GM12878 (cell line): ENCODE measurements at regions not wholly inside any gene's neighbourhood (a gene's known extent, or its start where the extent isn't known, plus 50 kb on each side); places are given as distances from the start of the nearest gene placed in this dataset.

ENCODE experiments used
- ATAC-seq: fragments of 200-7000 bp; cut with Tn5 transposase; 3 replicates; pipeline ENCODE4 v1.9.1; 2020; ENCODE audit warnings: mild to moderate bottlenecking, moderate library complexity
- BruUV-seq: library from RNA; stranded (reverse); fragments of 400-500 nt; replicated peaks from 2 replicates; lab custom pipeline; 2021; lab: Mats Ljungman, UMichigan
- CTCF ChIA-PET: fragments of 300-600 bp; sonication (Branson Sonifier 250); formaldehyde crosslinking; extraction: SDS; loops from one replicate; lab custom pipeline; 2021; ENCODE audit warnings: inconsistent platforms; lab: Yijun Ruan, JAX
- POLR2A ChIA-PET: fragments of 350-600 bp; formaldehyde crosslinking; extraction: SDS; loops from one replicate; lab custom pipeline; 2021; ENCODE audit warnings: inconsistent platforms; lab: Charles Lee
- RAD21 ChIA-PET: fragments of 300-600 bp; sonication (Branson Sonifier 250); formaldehyde crosslinking; loops from one replicate; lab custom pipeline; 2023; ENCODE audit warnings: antibody characterized with exemption; ENCODE audit not compliant: unreplicated experiment; lab: Charles Lee
- SMC1A ChIA-PET: fragments of 300-600 bp; sonication (Branson Sonifier 250); formaldehyde crosslinking; loops from one replicate; lab custom pipeline; 2023; ENCODE audit not compliant: unreplicated experiment, uncharacterized antibody; lab: Charles Lee
- DNase-seq: peaks from one replicate; pipeline ENCODE4 v3.0.0-alpha.2; 2011; ENCODE audit warnings: low read depth, low spot score
- FAIRE-seq: peaks from 3 replicates; lab custom pipeline; 2011; peaks lifted over from hg19 to GRCh38; lab: Jason Lieb, UNC
- H2AFZ ChIP-seq: 2 replicates; pipeline ENCODE4 v1.6.0; 2011; ENCODE audit warnings: low read depth, low read length, control low read depth; ENCODE audit not compliant: control insufficient read depth
- H3K27ac ChIP-seq: 2 replicates; pipeline ENCODE4 v1.5.1; 2011; ENCODE audit warnings: control low read depth; ENCODE audit not compliant: control insufficient read depth, insufficient read depth
- H3K27me3 ChIP-seq, 2 experiments: replicated peaks in 1 of 2; 2 replicates each; pipeline versions ENCODE4 v1.6.0 to v1.6.1; 2011; ENCODE audit warnings: low read length in 1 of 2; ENCODE audit not compliant: control insufficient read depth in 2 of 2, insufficient read depth in 2 of 2
- H3K36me3 ChIP-seq, 2 experiments: 2 replicates each; pipeline ENCODE4 v1.5.1; 2011; ENCODE audit warnings: low read length in 1 of 2; ENCODE audit not compliant: control insufficient read depth in 2 of 2, insufficient read depth in 2 of 2
- H3K4me1 ChIP-seq: 2 replicates; pipeline ENCODE4 v1.6.1; 2011; ENCODE audit warnings: mild to moderate bottlenecking, low read length, moderate library complexity, mixed read lengths; ENCODE audit not compliant: control insufficient read depth, insufficient read depth
- H3K4me2 ChIP-seq: 2 replicates; pipeline ENCODE4 v1.6.0; 2011; ENCODE audit warnings: control low read depth; ENCODE audit not compliant: control insufficient read depth, insufficient read depth
- H3K4me3 ChIP-seq: fragments of 200-600 bp; sonication (generic); 2 replicates; pipeline ENCODE4 v1.5.1; 2016
- H3K79me2 ChIP-seq: 2 replicates; pipeline ENCODE4 v1.6.0; 2011; ENCODE audit warnings: low read length; ENCODE audit not compliant: control insufficient read depth, insufficient read depth
- H3K9ac ChIP-seq: 2 replicates; pipeline ENCODE4 v1.8.0; 2011; ENCODE audit warnings: low read length, control low read depth, mixed read lengths; ENCODE audit not compliant: control insufficient read depth, insufficient read depth
- H3K9me3 ChIP-seq: replicated peaks from 3 replicates; pipeline ENCODE4 v1.5.1; 2011; ENCODE audit warnings: mild to moderate bottlenecking, low read length; ENCODE audit not compliant: control insufficient read depth, insufficient read depth
- H4K20me1 ChIP-seq: 2 replicates; pipeline ENCODE4 v1.6.0; 2011; ENCODE audit not compliant: control insufficient read depth, insufficient read depth
- DPF2 ChIP-seq: fragments of 450-650 bp; IDR thresholded peaks from 2 replicates; pipeline ENCODE4 v1.6.1; 2017; ENCODE audit warnings: mild to moderate bottlenecking
- E2F8 ChIP-seq: fragments of 450-650 bp; IDR thresholded peaks from 2 replicates; pipeline ENCODE4 v1.6.1; 2018; ENCODE audit warnings: mild to moderate bottlenecking, low read depth, moderate library complexity; ENCODE audit not compliant: partially characterized antibody
- JUND ChIP-seq: IDR thresholded peaks from 2 replicates; pipeline ENCODE4 v1.6.1; 2012; ENCODE audit warnings: low read depth, mild to moderate bottlenecking, low read length, improper control_type of control experiment, moderate library complexity
- MTA3 ChIP-seq: IDR thresholded peaks from 2 replicates; pipeline ENCODE4 v1.6.1; 2012; ENCODE audit warnings: low read length, inconsistent platforms, borderline replicate concordance
- POLR2AphosphoS2 ChIP-seq: IDR thresholded peaks from 2 replicates; pipeline ENCODE4 v1.6.1; 2011; ENCODE audit warnings: low read depth, mild to moderate bottlenecking, low read length, improper control_type of control experiment, moderate library complexity
- ZNF274 ChIP-seq: IDR thresholded peaks from one replicate; pipeline ENCODE4 v1.8.0; 2011; ENCODE audit not compliant: insufficient read length, insufficient read depth
- ZNF622 ChIP-seq: fragments of 450-650 bp; IDR thresholded peaks from 2 replicates; pipeline ENCODE4 v1.6.1; 2017; ENCODE audit warnings: mild to moderate bottlenecking, inconsistent platforms
- WGBS: methylation state at CpG from one replicate; pipeline ENCODE4 v1.1.6; 2016; ENCODE audit warnings: low lambda C conversion rate; ENCODE audit not compliant: insufficient replicate concordance, insufficient coverage; ENCODE audit errors: missing lambda C conversion rate; 5-methylcytosine and 5-hydroxymethylcytosine counted together
- in situ Hi-C: fragments of 300-500 bp; cut with MboI; formaldehyde crosslinking; loops from 9 replicates; pipeline ENCODE4 v1.14.3; 2018; ENCODE audit warnings: mixed read lengths
- intact Hi-C: fragments of 100-400 bp; cut with micrococcal nuclease; formaldehyde crosslinking; loops from one replicate; pipeline ENCODE4 v1.14.2; 2022; ENCODE audit not compliant: unreplicated experiment

GRCh38 chr17:77304746-77305473 is 164.1 kb downstream of the SEC14L1 start:
- Histone ChIP-seq H3K27ac (no peak overlapping the region), H3K4me2 (0 out of 2 replicates have a peak overlapping the region, but pooled peaks have one; percentile 33), H3K4me3 (no peak overlapping the region), H3K9me3 (no peaks in the 10 kb centered on the region), H4K20me1 (no peaks in the 10 kb centered on the region), H2AFZ (no peak overlapping the region)
- ChIA-PET SMC1A (no interaction called here), RAD21 (no interaction called here)
- FAIRE-seq (peak; percentile 13), DNase-seq (no peak)
- TF ChIP-seq JUND = no peak
- TF ChIP-seq POLR2AphosphoS2 = no peak
- no peak for TF ChIP-seq DPF2
- no peak for TF ChIP-seq ZNF274
- TF ChIP-seq MTA3 = no peak
- TF ChIP-seq ZNF622 = no peak
- TF ChIP-seq E2F8 = no peak
- TF ChIP-seq, all 136 proteins: peak for 0
- in situ Hi-C loops (no loop called here), intact Hi-C loops (no loop called here)
- ATAC-seq = peak; percentile 79
- Histone ChIP-seq H3K36me3 (no peaks in the 10 kb centered on the region; a peak in 1 of 4 replicates), H3K9ac (peak overlapping the region; percentile 8; the same call in 1 of the 2 replicates), H3K4me1 (no peaks in the 10 kb centered on the region), H3K79me2 (no peaks in the 10 kb centered on the region), H3K27me3 (no peaks in the 10 kb centered on the region)
- WGBS = 52% methylated on average over 19 of the region's 21 CpGs
- BruUV-seq = no TSS peak
- ChIA-PET CTCF (no interaction called here), POLR2A (interaction anchor here (0.5 kb wide), 1 partner anchor 1119 kb away, joined by 3 read pairs; no protein-coding TSS in a partner anchor)
